ENCODE measurements at regions not wholly inside any gene's neighbourhood (a gene's known extent, or its start where the extent isn't known, plus 50 kb on each side); places are given as distances from the start of the nearest gene placed in this dataset.

GRCh38 chr4:11937941-11938340 is 509.2 kb upstream of the HS3ST1 start:
- no peaks in the 10 kb centered on the region for H3K4me1 ChIP-seq
- no peak overlapping the region for H3K27ac ChIP-seq
- FAIRE-seq (no peak), DNase-seq (ENCODE audit: low read depth in 1 of 2, low spot score in 1 of 2) (no peak), ATAC-seq (no peak)
- no peak overlapping the region for H3K4me3 ChIP-seq
- no peak overlapping the region for H3K4me2 ChIP-seq
- ChIA-PET POLR2A (no interaction called here), CTCF (no interaction called here)
- TF ChIP-seq RAD21 (conservative IDR thresholded peaks at IDR 0.05 in 1 of 2, IDR thresholded peaks at IDR 0.05 in 1 of 2) (no peak), MAZ (IDR thresholded peaks at IDR 0.05; ENCODE audit: borderline replicate concordance, low read depth, low read length) (no peak), FOXS1 (CRISPR knock-in tag; IDR thresholded peaks at IDR 0.05) (no peak), CHD2 (IDR thresholded peaks at IDR 0.05; ENCODE audit: low read length, partially characterized antibody) (no peak)
- no peaks in the 10 kb centered on the region for H3K9me3 ChIP-seq

- POLR2A ChIA-PET, result no interaction called here
- Histone ChIP-seq H3K4me3 (no peak overlapping the region), H3K4me2 (no peak overlapping the region), H3K4me1 (no peaks in the 10 kb centered on the region), H3K9me3 (no peaks in the 10 kb centered on the region), H3K27ac (no peak overlapping the region)
- ATAC-seq (no peak), DNase-seq (ENCODE audit: low read depth in 1 of 2, low spot score in 1 of 2) (no peak), FAIRE-seq (no peak)
- no peak for TF ChIP-seq ELK1 (IDR thresholded peaks at IDR 0.05; ENCODE audit: low read depth, low read length)
- TF ChIP-seq KDM5A (IDR thresholded peaks at IDR 0.05), result no peak
- TF ChIP-seq BHLHE40 (IDR thresholded peaks at IDR 0.05; ENCODE audit: low read depth, low read length), result no peak
- TF ChIP-seq JUN (IDR thresholded peaks at IDR 0.05), result no peak
- no peak for TF ChIP-seq ZSCAN20 (CRISPR knock-in tag; IDR thresholded peaks at IDR 0.05)
- TF ChIP-seq NR3C1 (IDR thresholded peaks at IDR 0.05), result no peak
- TF ChIP-seq ESRRA (IDR thresholded peaks at IDR 0.05; ENCODE audit: borderline replicate concordance, low read length), result no peak
- TF ChIP-seq RARB (CRISPR knock-in tag; IDR thresholded peaks at IDR 0.05), result no peak
- TF ChIP-seq ATOH8 (CRISPR knock-in tag; IDR thresholded peaks at IDR 0.05; ENCODE audit: low read depth), result no peak
- no peak for TF ChIP-seq MAFK (IDR thresholded peaks at IDR 0.05; ENCODE audit: partially characterized antibody)
- CTCF ChIA-PET, result no interaction called here
- WGBS (ENCODE audit: missing lambda C conversion rate), result 2% methylated on average over 2 of the region's 2 CpGs
These were observed 502.6 kb upstream of the HS3ST1 start for GRCh38 chr4:11931266-11931820.

GRCh38 chr4:11929080-11929479 is 500.4 kb upstream of the HS3ST1 start:
- WGBS (ENCODE audit: missing lambda C conversion rate), result 0% methylated on average over 1 of the region's 1 CpG
- DNase-seq (ENCODE audit: low read depth in 1 of 2, low spot score in 1 of 2) (no peak), FAIRE-seq (no peak), ATAC-seq (no peak)
- Histone ChIP-seq H3K9me3 (no peaks in the 10 kb centered on the region), H3K4me2 (no peak overlapping the region), H3K4me1 (no peaks in the 10 kb centered on the region), H3K4me3 (no peak overlapping the region), H3K27ac (no peak overlapping the region)
- POLR2A ChIA-PET, result no interaction called here
- TF ChIP-seq ZNF302 (CRISPR knock-in tag; IDR thresholded peaks at IDR 0.05) (no peak), MAFK (IDR thresholded peaks at IDR 0.05; ENCODE audit: partially characterized antibody) (peak; percentile 68)
- CTCF ChIA-PET, result no interaction called here

- H3K4me3 ChIP-seq, result no peak overlapping the region
- FAIRE-seq, result no peak
- no peaks in the 10 kb centered on the region for H3K4me1 ChIP-seq
- ChIA-PET CTCF (no interaction called here), POLR2A (no interaction called here)
- no peaks in the 10 kb centered on the region for H3K9me3 ChIP-seq
- ATAC-seq, result no peak
- DNase-seq (ENCODE audit: low read depth in 1 of 2, low spot score in 1 of 2), result no peak
- WGBS (ENCODE audit: missing lambda C conversion rate), result 0% methylated on average over 1 of the region's 1 CpG
- no peak for TF ChIP-seq RARB (CRISPR knock-in tag; IDR thresholded peaks at IDR 0.05)
- H3K4me2 ChIP-seq, result no peak overlapping the region
- H3K27ac ChIP-seq, result no peak overlapping the region
These were observed 490.6 kb upstream of the HS3ST1 start for GRCh38 chr4:11919316-11919715.

GRCh38 chr4:11914406-11914805 is 485.7 kb upstream of the HS3ST1 start:
- H3K4me3 ChIP-seq, result no peak overlapping the region
- H3K9me3 ChIP-seq, result no peaks in the 10 kb centered on the region
- no peak for FAIRE-seq
- DNase-seq (ENCODE audit: low read depth in 1 of 2, low spot score in 1 of 2), result no peak
- H3K4me2 ChIP-seq, result no peak overlapping the region
- CTCF ChIA-PET, result interaction anchor here (0.7 kb wide), 1 partner anchor 1021 kb away, joined by 3 read pairs; no protein-coding TSS in a partner anchor
- no peaks in the 10 kb centered on the region for H3K4me1 ChIP-seq
- POLR2A ChIA-PET, result no interaction called here
- ATAC-seq, result no peak
- 0% methylated on average over 1 of the region's 1 CpG for WGBS (ENCODE audit: missing lambda C conversion rate)
- no peak overlapping the region for H3K27ac ChIP-seq
- TF ChIP-seq TFCP2L1 (CRISPR knock-in tag; IDR thresholded peaks at IDR 0.05) (no peak), MAZ (IDR thresholded peaks at IDR 0.05; ENCODE audit: borderline replicate concordance, low read depth, low read length) (no peak), SMC3 (IDR thresholded peaks at IDR 0.05) (no peak), CEBPB (IDR thresholded peaks at IDR 0.05) (no peak), HMGXB4 (CRISPR knock-in tag; IDR thresholded peaks at IDR 0.05; ENCODE audit: borderline replicate concordance) (no peak), USF2 (IDR thresholded peaks at IDR 0.05) (no peak), CBX2 (IDR thresholded peaks at IDR 0.05; ENCODE audit: borderline replicate concordance, low read depth) (no peak), ESRRA (IDR thresholded peaks at IDR 0.05; ENCODE audit: borderline replicate concordance, low read length) (no peak), MAFK (IDR thresholded peaks at IDR 0.05; ENCODE audit: partially characterized antibody) (no peak), NFE2L2 (conservative IDR thresholded peaks at IDR 0.05; ENCODE audit: low read length) (no peak), HOXB5 (CRISPR knock-in tag; IDR thresholded peaks at IDR 0.05) (no peak), NR3C1 (IDR thresholded peaks at IDR 0.05) (no peak), MAX (IDR thresholded peaks at IDR 0.05) (no peak)
